Cerebellar nuclear complex (tissue), 1 donor: ENCODE measurements at regions not wholly inside any gene's neighbourhood (a gene's known extent, or its start where the extent isn't known, plus 50 kb on each side); places are given as distances from the start of the nearest gene placed in this dataset.

Experiments
- DNase-seq, 2 experiments: peaks; one replicate each; lab custom pipeline; 2025; lab: John Stamatoyannopoulos, UW

GRCh38 chr13:103199380-103200088 is 133.3 kb upstream of the SLC10A2 start:
- no peak for DNase-seq

- DNase-seq = no peak
Observed at GRCh38 chr13:103196356-103196755, 130.1 kb upstream of the SLC10A2 start.

GRCh38 chr13:103195762-103196161 is 129.5 kb upstream of the SLC10A2 start:
- no peak for DNase-seq

- DNase-seq = no peak
Observed at GRCh38 chr13:103194871-103195270, 128.7 kb upstream of the SLC10A2 start.

GRCh38 chr13:103192511-103193135 is 126.4 kb upstream of the SLC10A2 start:
- DNase-seq = no peak

- no peak for DNase-seq
Observed at GRCh38 chr13:103190841-103191240, 124.6 kb upstream of the SLC10A2 start.

GRCh38 chr13:103188713-103189326 is 122.6 kb upstream of the SLC10A2 start:
- peak in 1 of 2 experiments; percentile 7 for DNase-seq

- no peak for DNase-seq
Observed at GRCh38 chr13:103187721-103188156, 121.5 kb upstream of the SLC10A2 start.

GRCh38 chr13:103184413-103184812 is 118.2 kb upstream of the SLC10A2 start:
- DNase-seq = no peak

GRCh38 chr13:103178986-103179943 is 113.0 kb upstream of the SLC10A2 start:
- peak in 1 of 2 experiments; percentile 87 for DNase-seq

GRCh38 chr13:103174966-103175365 is 108.7 kb upstream of the SLC10A2 start:
- DNase-seq = no peak

GRCh38 chr13:103168901-103169508 is 102.8 kb upstream of the SLC10A2 start:
- no peak for DNase-seq

- DNase-seq = no peak
Observed at GRCh38 chr13:103164251-103164650, 98.0 kb upstream of the SLC10A2 start.

GRCh38 chr13:103161476-103161875 is 95.3 kb upstream of the SLC10A2 start:
- DNase-seq = no peak

- peak; percentile 36 to 61 for DNase-seq
Observed at GRCh38 chr13:103157434-103158145, 91.4 kb upstream of the SLC10A2 start.

- no peak for DNase-seq
Observed at GRCh38 chr13:103157016-103157415, 90.8 kb upstream of the SLC10A2 start.

- DNase-seq = peak; percentile 82 to 92
Observed at GRCh38 chr13:103156346-103156998, 90.3 kb upstream of the SLC10A2 start.

- no peak for DNase-seq
Observed at GRCh38 chr13:103153466-103153865, 87.2 kb upstream of the SLC10A2 start.

GRCh38 chr13:103147961-103148360 is 81.7 kb upstream of the SLC10A2 start:
- DNase-seq = no peak

- no peak for DNase-seq
Observed at GRCh38 chr13:103145442-103145841, 79.2 kb upstream of the SLC10A2 start.
